Gastrocnemius medialis (tissue), 4 donors: ENCODE measurements at regions not wholly inside any gene's neighbourhood (a gene's known extent, or its start where the extent isn't known, plus 50 kb on each side); places are given as distances from the start of the nearest gene placed in this dataset.

Source experiments
- CTCF ChIP-seq, 5 experiments: fragments of 450-650 bp in 3 of 5; fragments of 200-600 bp in 2 of 5; sonication (generic) in 2 of 5; IDR thresholded peaks in 4 of 5; conservative IDR thresholded peaks in 1 of 5; 1 replicate in 4 of 5; 2 replicates in 1 of 5; pipeline ENCODE4 v1.5.1; 2016 to 2019; ENCODE audit warnings: antibody characterized with exemption in 5 of 5, mild to moderate bottlenecking in 3 of 5, moderate library complexity in 3 of 5
- POLR2A ChIP-seq, 2 donors: fragments of 450-650 bp; IDR thresholded peaks; one replicate each; pipeline ENCODE4 v1.6.1; 2017; ENCODE audit warnings: antibody characterized with exemption in 2 of 2, mild to moderate bottlenecking in 2 of 2, moderate library complexity in 2 of 2

DNA sequence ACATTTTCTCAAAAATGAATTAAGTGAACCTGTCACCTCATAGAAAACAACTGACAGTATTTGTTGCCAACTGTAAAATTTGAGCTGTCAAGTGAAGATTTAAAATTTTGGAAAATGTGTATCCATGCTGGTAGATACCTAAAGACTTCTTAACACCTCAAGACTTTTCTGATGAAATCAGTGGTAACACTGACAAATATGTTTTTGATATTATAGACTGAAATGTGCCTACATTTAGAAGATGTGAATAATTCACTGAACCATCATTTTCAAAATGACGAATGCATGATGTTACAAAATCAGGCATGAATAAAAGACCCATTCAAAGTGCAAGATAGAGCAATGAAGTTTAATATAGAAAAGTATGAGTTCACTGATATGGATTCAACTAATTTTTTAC, 51.5 kb upstream of the ASPRV1 start:
- TF ChIP-seq CTCF (IDR thresholded peaks at IDR 0.05 in 4 of 5, conservative IDR thresholded peaks at IDR 0.05 in 1 of 5) (no peak), POLR2A (IDR thresholded peaks at IDR 0.05) (no peak)
